ENCODE measurements at regions not wholly inside any gene's neighbourhood (a gene's known extent, or its start where the extent isn't known, plus 50 kb on each side); places are given as distances from the start of the nearest gene placed in this dataset.

DNA sequence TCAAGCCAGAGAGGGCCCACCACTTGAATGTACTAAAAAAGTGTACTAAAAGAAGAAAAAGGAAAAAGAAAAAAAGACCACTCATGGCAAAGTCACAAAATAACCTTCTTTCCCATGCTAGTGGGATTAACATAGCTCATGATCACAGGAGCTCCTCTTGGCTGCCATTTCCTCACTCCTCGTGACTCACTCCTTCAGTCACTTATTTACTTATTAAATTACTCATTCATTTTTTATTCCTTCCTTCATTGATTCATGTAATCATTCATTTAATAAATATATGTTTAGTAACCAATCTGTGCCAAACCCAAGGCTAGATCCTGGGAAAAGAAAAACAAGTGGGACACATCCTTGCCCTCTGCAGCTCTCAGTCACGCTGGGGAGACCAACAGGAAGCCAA lies 300.5 kb downstream of the INSIG2 start:
- TF ChIP-seq, protein P1, sequence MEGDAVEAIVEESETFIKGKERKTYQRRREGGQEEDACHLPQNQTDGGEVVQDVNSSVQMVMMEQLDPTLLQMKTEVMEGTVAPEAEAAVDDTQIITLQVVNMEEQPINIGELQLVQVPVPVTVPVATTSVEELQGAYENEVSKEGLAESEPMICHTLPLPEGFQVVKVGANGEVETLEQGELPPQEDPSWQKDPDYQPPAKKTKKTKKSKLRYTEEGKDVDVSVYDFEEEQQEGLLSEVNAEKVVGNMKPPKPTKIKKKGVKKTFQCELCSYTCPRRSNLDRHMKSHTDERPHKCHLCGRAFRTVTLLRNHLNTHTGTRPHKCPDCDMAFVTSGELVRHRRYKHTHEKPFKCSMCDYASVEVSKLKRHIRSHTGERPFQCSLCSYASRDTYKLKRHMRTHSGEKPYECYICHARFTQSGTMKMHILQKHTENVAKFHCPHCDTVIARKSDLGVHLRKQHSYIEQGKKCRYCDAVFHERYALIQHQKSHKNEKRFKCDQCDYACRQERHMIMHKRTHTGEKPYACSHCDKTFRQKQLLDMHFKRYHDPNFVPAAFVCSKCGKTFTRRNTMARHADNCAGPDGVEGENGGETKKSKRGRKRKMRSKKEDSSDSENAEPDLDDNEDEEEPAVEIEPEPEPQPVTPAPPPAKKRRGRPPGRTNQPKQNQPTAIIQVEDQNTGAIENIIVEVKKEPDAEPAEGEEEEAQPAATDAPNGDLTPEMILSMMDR (conservative IDR thresholded peaks at IDR 0.05; ENCODE audit: low read length): no peak
- no peak for TF ChIP-seq EZH2phosphoT487 (IDR thresholded peaks at IDR 0.05; ENCODE audit: borderline replicate concordance)
